ENCODE measurements at regions not wholly inside any gene's neighbourhood (a gene's known extent, or its start where the extent isn't known, plus 50 kb on each side); places are given as distances from the start of the nearest gene placed in this dataset.

DNA sequence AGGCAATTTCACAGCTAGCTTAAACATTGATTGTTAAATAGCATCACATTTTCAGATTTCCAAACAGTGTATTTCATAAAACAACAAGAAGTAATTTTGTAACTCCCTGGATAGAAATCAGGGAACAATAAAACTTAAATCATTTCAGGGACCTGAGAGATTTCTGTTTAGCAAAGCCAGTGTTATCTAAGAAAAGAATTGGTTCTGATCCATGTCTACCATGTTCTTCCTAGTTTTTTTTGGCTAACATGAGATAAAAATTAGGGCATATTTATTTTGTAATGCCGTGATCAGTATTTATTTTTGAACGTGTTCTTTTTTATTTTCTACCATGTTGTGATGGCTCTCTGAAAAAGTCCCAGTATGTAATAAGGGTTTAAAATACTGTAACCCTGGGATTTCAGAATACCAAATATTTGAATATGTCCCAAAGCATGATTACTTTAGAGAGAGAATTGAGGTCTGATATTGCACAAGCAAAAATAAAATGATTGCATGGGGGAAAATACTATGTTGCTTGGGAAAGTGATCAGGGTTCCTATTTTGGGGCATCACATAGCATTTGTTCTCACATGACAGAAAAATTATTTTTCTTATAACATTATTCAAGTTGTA lies 188.7 kb upstream of the CEP162 start:
- DNase-seq = no peak
- no peaks in the 10 kb centered on the region for H3K27me3 ChIP-seq (ENCODE audit: insufficient read depth, low read depth, severe bottlenecking)
- H3K27ac ChIP-seq = no peak overlapping the region
- H3K36me3 ChIP-seq = no peaks in the 10 kb centered on the region
- TF ChIP-seq CTCF (IDR thresholded peaks at IDR 0.05; ENCODE audit: low read depth, low read length) = no peak
- H3K9me3 ChIP-seq (ENCODE audit: severe bottlenecking) = no peaks in the 10 kb centered on the region
- H3K4me3 ChIP-seq (ENCODE audit: low read depth, low read length) = no peak overlapping the region

GRCh38 chr6:84415517-84415916 lies 188.1 kb upstream of the CEP162 start:
- Histone ChIP-seq H3K4me3 (ENCODE audit: low read depth, low read length) (no peak overlapping the region), H3K27me3 (ENCODE audit: insufficient read depth, low read depth, severe bottlenecking) (no peaks in the 10 kb centered on the region), H3K27ac (no peak overlapping the region), H3K9me3 (ENCODE audit: severe bottlenecking) (no peaks in the 10 kb centered on the region), H3K36me3 (no peaks in the 10 kb centered on the region)
- no peak for TF ChIP-seq CTCF (IDR thresholded peaks at IDR 0.05; ENCODE audit: low read depth, low read length)
- no peak for DNase-seq

DNA sequence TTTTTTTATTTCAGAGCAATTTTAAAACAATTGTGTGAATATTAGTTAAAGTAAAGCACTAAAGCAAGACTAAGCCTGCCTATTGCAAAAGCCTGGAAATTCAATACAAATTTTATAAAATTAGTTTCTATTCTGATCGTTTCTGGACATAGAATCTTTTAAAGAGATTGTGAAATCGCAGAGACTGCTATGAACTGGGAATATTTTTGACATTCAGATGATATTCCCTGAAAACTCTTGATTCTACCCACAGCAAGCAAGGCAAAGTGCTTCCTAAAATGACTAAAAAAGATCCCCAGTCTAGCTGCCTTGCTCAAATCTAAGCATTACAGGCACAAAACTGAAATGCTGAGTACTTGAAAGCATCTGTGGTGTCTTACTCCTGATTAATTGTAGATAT lies 187.6 kb upstream of the CEP162 start:
- no peak for DNase-seq
- H3K27ac ChIP-seq = no peak overlapping the region

GRCh38 chr6:84414531-84414930 lies 187.1 kb upstream of the CEP162 start:
- no peaks in the 10 kb centered on the region for H3K9me3 ChIP-seq (ENCODE audit: severe bottlenecking)
- no peak overlapping the region for H3K4me3 ChIP-seq (ENCODE audit: low read depth, low read length)
- TF ChIP-seq CTCF (IDR thresholded peaks at IDR 0.05; ENCODE audit: low read depth, low read length) = no peak
- H3K27ac ChIP-seq = no peak overlapping the region
- no peaks in the 10 kb centered on the region for H3K36me3 ChIP-seq
- no peaks in the 10 kb centered on the region for H3K27me3 ChIP-seq (ENCODE audit: insufficient read depth, low read depth, severe bottlenecking)
- no peak for DNase-seq

More for the DNA sequence above, 187.6 kb upstream of the CEP162 start:
- H3K36me3 ChIP-seq = no peaks in the 10 kb centered on the region
- H3K27me3 ChIP-seq (ENCODE audit: insufficient read depth, low read depth, severe bottlenecking) = no peaks in the 10 kb centered on the region
- TF ChIP-seq CTCF (IDR thresholded peaks at IDR 0.05; ENCODE audit: low read depth, low read length) = no peak
- no peaks in the 10 kb centered on the region for H3K9me3 ChIP-seq (ENCODE audit: severe bottlenecking)
- H3K4me3 ChIP-seq (ENCODE audit: low read depth, low read length) = no peak overlapping the region

GRCh38 chr6:84411060-84411629 lies 183.7 kb upstream of the CEP162 start:
- DNase-seq = no peak
- no peak for TF ChIP-seq CTCF (IDR thresholded peaks at IDR 0.05; ENCODE audit: low read depth, low read length)
- no peak overlapping the region for H3K27ac ChIP-seq
- H3K4me3 ChIP-seq (ENCODE audit: low read depth, low read length) = no peak overlapping the region
- H3K27me3 ChIP-seq (ENCODE audit: insufficient read depth, low read depth, severe bottlenecking) = no peaks in the 10 kb centered on the region
- H3K36me3 ChIP-seq = no peaks in the 10 kb centered on the region
- no peaks in the 10 kb centered on the region for H3K9me3 ChIP-seq (ENCODE audit: severe bottlenecking)

- H3K9me3 ChIP-seq (ENCODE audit: severe bottlenecking) = no peaks in the 10 kb centered on the region
- no peak overlapping the region for H3K27ac ChIP-seq
- H3K27me3 ChIP-seq (ENCODE audit: insufficient read depth, low read depth, severe bottlenecking) = no peaks in the 10 kb centered on the region
These were observed 182.5 kb upstream of the CEP162 start for GRCh38 chr6:84409911-84410310.

More at GRCh38 chr6:84409911-84410310, 182.5 kb upstream of the CEP162 start:
- Histone ChIP-seq H3K4me3 (ENCODE audit: low read depth, low read length) (no peak overlapping the region), H3K36me3 (no peaks in the 10 kb centered on the region)
- no peak for TF ChIP-seq CTCF (IDR thresholded peaks at IDR 0.05; ENCODE audit: low read depth, low read length)
- no peak for DNase-seq

Data from WERI-Rb-1 (cell line).